GM12873 (cell line): ENCODE measurements at regions not wholly inside any gene's neighbourhood (a gene's known extent, or its start where the extent isn't known, plus 50 kb on each side); places are given as distances from the start of the nearest gene placed in this dataset.

Experiments
- TF ChIP-seq, protein P1 (sequence below): IDR thresholded peaks from 2 replicates; pipeline ENCODE4 v1.5.1; 2012; ENCODE audit warnings: low read depth, mild to moderate bottlenecking, moderate library complexity, low read length, control low read depth; ENCODE audit not compliant: insufficient read depth; ENCODE audit errors: missing control alignments

DNA sequence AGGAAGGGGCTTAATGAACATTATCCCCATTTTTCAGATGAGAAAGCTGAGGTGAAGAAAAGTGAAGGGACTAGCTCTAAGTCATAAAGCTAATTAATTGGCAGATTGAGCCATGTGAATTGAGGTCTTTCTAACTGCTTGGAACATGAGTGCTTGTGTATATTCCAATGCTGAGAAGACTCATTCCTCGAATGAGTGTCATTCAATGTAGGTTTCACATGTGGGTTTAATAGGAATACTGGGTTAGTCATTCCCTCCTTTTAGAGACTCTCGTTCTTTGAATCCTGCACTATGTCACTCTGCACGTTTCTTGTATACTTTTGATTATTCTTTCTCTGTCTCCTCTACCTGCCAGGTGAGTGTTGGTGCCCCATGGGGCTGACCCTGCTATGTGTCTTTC is 218.2 kb downstream of the HRH4 start:
- TF ChIP-seq, protein P1, sequence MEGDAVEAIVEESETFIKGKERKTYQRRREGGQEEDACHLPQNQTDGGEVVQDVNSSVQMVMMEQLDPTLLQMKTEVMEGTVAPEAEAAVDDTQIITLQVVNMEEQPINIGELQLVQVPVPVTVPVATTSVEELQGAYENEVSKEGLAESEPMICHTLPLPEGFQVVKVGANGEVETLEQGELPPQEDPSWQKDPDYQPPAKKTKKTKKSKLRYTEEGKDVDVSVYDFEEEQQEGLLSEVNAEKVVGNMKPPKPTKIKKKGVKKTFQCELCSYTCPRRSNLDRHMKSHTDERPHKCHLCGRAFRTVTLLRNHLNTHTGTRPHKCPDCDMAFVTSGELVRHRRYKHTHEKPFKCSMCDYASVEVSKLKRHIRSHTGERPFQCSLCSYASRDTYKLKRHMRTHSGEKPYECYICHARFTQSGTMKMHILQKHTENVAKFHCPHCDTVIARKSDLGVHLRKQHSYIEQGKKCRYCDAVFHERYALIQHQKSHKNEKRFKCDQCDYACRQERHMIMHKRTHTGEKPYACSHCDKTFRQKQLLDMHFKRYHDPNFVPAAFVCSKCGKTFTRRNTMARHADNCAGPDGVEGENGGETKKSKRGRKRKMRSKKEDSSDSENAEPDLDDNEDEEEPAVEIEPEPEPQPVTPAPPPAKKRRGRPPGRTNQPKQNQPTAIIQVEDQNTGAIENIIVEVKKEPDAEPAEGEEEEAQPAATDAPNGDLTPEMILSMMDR: no peak

DNA sequence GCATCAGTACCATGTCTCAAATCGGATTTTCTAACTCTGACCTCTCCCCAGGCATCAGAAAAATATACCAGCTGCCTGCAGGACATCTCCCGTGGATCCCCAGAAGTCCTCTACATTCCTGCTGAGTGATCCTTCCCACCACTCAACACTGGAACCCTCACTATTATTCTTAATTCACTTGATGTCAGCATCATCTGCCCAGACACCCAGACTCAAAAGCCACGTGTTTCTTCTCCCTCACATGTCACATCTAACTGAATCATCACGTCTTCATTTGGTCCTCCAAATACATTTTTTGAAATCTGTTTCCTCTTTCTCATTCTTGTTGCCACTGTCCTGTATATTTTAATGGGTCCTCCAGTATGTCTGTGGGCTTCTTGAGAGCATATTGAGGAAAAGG is 218.6 kb downstream of the HRH4 start:
- TF ChIP-seq, protein P1: no peak

DNA sequence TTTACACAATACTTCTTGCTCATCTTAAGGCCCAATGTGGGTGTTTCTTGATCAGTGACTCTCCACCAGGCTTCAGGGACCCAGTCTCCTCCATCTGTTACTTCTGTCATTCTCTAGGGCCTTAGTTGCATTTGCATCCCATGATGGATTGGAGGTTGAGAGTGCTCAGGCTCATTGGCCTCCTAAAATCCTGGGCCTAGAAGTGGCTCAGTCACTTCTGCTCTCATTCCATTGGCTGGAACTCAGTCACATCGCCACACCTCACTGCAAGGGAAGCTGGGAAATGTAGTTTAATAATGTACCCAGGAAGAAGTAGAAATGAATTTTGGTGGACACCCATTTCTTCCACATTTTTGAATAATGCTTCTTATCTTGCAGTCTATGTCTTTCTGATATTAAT is 223.5 kb downstream of the HRH4 start:
- TF ChIP-seq, protein P1: no peak

DNA sequence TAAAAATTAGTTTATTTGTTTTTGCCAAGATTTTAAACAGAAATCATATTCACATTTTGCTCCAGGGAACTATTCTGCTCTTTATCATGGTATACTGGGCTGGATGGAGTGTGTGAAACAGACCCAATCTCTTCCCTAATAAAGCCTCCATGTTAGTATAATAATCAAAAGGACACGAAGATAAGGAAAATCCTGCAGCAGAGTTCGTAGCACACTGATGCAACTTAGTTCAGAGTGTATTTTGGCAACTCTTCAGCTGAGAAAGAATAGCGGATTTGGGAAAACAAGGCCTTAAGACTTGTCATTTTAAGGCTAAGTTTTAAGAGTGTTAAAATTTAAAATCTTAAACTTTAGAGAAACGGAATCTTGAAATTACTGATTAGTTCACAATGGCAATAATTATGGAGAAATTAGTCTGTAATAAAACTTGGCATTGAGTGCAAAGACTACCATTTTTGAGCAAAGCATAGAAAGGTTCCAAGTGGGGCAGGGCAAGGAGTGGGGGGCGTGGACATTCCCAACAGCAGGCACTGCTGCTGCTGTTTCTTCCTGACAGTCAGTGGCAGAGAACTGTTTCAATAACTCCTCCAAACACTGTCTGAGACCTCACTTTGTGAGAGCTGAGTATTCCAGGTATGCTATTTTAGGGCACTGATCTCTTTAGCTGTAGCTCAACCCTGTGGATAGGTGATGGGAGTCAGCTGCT is 225.0 kb downstream of the HRH4 start:
- TF ChIP-seq, protein P1: no peak

DNA sequence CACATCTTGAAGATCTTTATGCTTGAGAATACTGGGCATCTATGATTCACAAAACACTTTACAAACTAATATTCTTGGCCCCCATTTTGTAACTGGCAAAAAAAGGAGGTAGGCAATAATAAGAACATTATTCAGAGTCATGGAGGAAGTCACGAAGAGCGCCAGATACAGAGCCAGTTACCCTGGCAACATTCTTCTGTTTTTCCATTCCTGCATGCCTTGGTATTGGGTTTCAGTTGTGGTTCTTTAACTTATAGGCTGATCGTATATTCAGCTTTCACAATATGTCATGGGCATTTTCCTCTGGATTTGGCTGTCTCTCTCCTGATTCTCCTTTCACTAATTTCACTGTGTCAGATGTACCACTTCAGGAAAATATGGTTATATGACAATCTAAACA is 234.7 kb downstream of the HRH4 start:
- TF ChIP-seq, protein P1: no peak

DNA sequence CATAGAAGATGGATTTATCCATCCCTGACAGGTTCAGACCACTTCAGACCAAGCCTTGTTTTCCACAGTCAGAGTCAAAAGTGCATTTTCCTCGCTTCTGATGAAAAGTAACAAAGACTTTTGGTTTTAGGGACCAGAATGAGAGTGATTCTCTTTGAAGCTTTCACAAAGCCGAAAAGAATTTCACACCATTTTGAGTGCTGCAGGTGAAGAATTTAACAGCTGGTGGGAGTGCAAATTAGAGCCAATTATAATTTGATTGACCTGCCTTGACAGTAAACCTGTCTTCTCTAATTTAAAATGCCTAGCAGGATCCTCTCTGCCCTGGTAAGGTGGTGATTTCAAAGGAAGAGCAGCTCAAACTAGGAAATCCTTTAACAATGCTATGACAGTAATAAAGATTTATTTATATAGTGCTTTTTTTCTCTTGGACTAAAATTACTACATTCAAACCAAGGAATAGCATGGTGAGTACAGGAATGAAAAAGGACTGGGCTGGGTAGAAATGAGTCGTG is 241.6 kb downstream of the HRH4 start:
- TF ChIP-seq, protein P1: no peak

DNA sequence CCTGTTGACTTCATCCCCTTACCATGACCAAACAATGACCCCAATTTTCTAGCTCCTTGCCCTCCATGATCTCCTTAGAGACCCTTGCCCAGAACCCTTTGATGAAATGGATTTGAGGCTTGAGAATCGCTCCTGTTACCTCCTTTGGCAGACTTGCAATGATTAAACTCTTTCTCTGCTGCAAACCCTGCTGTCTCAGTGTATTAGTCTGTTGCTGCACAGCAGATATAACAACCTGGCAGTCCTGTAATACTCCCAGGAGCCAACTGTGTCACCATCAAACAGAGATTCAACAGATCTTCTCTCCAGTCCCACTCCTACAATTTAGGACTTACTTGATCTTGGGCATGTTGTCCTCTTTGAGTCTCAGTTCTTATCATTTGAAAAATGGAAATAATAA is 242.9 kb downstream of the HRH4 start:
- TF ChIP-seq, protein P1: no peak
